Astrocyte of the spinal cord (primary cell): ENCODE measurements at regions not wholly inside any gene's neighbourhood (a gene's known extent, or its start where the extent isn't known, plus 50 kb on each side); places are given as distances from the start of the nearest gene placed in this dataset.

Experiments used
- DNase-seq: peaks from one replicate; pipeline ENCODE4 v3.0.0; 2011; ENCODE audit warnings: low read depth, low spot score
- H3K4me3 ChIP-seq: 2 replicates; pipeline ENCODE4 v1.5.1; 2011; ENCODE audit warnings: low read depth, mild to moderate bottlenecking, low read length, moderate library complexity
- CTCF ChIP-seq: IDR thresholded peaks from 2 replicates; pipeline ENCODE4 v1.5.1; 2012; ENCODE audit warnings: low read depth, mild to moderate bottlenecking, low read length, inconsistent platforms
- in situ Hi-C: cut with HindIII; loops from 2 replicates; pipeline ENCODE4 v1.10.0; 2017; ENCODE audit warnings: low sequenced_read_pairs

GRCh38 chr19:32154418-32154817, 191.0 kb upstream of the ZNF507 start:
- in situ Hi-C loops, result no loop called here
- DNase-seq, result no peak
- no peak overlapping the region for H3K4me3 ChIP-seq
- no peak for TF ChIP-seq CTCF

GRCh38 chr19:32164384-32164992, 180.9 kb upstream of the ZNF507 start:
- TF ChIP-seq CTCF, result no peak
- H3K4me3 ChIP-seq, result no peak overlapping the region
- in situ Hi-C loops, result no loop called here

GRCh38 chr19:32165141-32165540, 180.3 kb upstream of the ZNF507 start:
- DNase-seq, result no peak
- no peak overlapping the region for H3K4me3 ChIP-seq
- in situ Hi-C loops, result no loop called here
- TF ChIP-seq CTCF, result no peak

More at GRCh38 chr19:32164384-32164992, 180.9 kb upstream of the ZNF507 start:
- DNase-seq, result no peak

- DNase-seq, result no peak
Observed at GRCh38 chr19:32165750-32166149, 179.7 kb upstream of the ZNF507 start.

GRCh38 chr19:32166238-32166637, 179.2 kb upstream of the ZNF507 start:
- TF ChIP-seq CTCF, result no peak
- H3K4me3 ChIP-seq, result no peak overlapping the region
- in situ Hi-C loops, result no loop called here
- no peak for DNase-seq

More at GRCh38 chr19:32165750-32166149, 179.7 kb upstream of the ZNF507 start:
- no peak for TF ChIP-seq CTCF
- H3K4me3 ChIP-seq, result no peak overlapping the region
- in situ Hi-C loops, result no loop called here

- in situ Hi-C loops, result no loop called here
- no peak overlapping the region for H3K4me3 ChIP-seq
- no peak for DNase-seq
- TF ChIP-seq CTCF, result no peak
Observed at GRCh38 chr19:32168111-32168510, 177.3 kb upstream of the ZNF507 start.
